DND-41 (cell line): ENCODE measurements at regions not wholly inside any gene's neighbourhood (a gene's known extent, or its start where the extent isn't known, plus 50 kb on each side); places are given as distances from the start of the nearest gene placed in this dataset.

Experiments used
- ATAC-seq: fragments of 200-7000 bp; cut with Tn5 transposase; 3 replicates; pipeline ENCODE4 v1.9.1; 2021; ENCODE audit warnings: low read depth; ENCODE audit not compliant: insufficient read depth
- DNase-seq: peaks from one replicate; pipeline ENCODE4 v3.0.0-alpha.2; 2020
- H2AFZ ChIP-seq: 2 replicates; pipeline ENCODE4 v1.6.0; 2012; ENCODE audit warnings: low read depth, low read length
- H3K27ac ChIP-seq: 2 replicates; pipeline ENCODE4 v1.5.1; 2012; ENCODE audit warnings: low read length, inconsistent platforms
- H3K27me3 ChIP-seq: fragments of 200-600 bp; sonication (generic); 2 replicates; pipeline ENCODE4 v1.6.0; 2012; ENCODE audit warnings: low read length, mild to moderate bottlenecking, inconsistent platforms; ENCODE audit not compliant: insufficient read depth, poor library complexity
- H3K36me3 ChIP-seq: 2 replicates; pipeline ENCODE4 v1.5.1; 2012; ENCODE audit warnings: low read length, inconsistent platforms; ENCODE audit not compliant: insufficient read depth
- H3K4me1 ChIP-seq: 2 replicates; pipeline ENCODE4 v1.5.1; 2012; ENCODE audit warnings: mild to moderate bottlenecking, low read length; ENCODE audit not compliant: insufficient read depth
- H3K4me2 ChIP-seq: 2 replicates; pipeline ENCODE4 v1.6.0; 2012; ENCODE audit warnings: mild to moderate bottlenecking, moderate library complexity, low read length, inconsistent platforms; ENCODE audit not compliant: insufficient read depth
- H3K4me3 ChIP-seq, 2 experiments: fragments of 200-600 bp in 1 of 2; shearing (Covaris generic) in 1 of 2; 2 replicates each; pipeline ENCODE4 v1.5.1; 2012 to 2016; ENCODE audit warnings: inconsistent platforms in 2 of 2, low read length in 2 of 2, mild to moderate bottlenecking in 2 of 2, low read depth in 1 of 2, moderate library complexity in 1 of 2
- H3K79me2 ChIP-seq: 2 replicates; pipeline ENCODE4 v1.6.0; 2012; ENCODE audit warnings: low read length, inconsistent platforms; ENCODE audit not compliant: insufficient read depth
- H3K9ac ChIP-seq: 2 replicates; pipeline ENCODE4 v1.6.0; 2012; ENCODE audit warnings: low read depth, mild to moderate bottlenecking, inconsistent platforms, low read length, moderate library complexity
- H3K9me3 ChIP-seq: 2 replicates; pipeline ENCODE4 v1.5.1; 2012; ENCODE audit warnings: low read length, moderate library complexity, mild to moderate bottlenecking, inconsistent platforms; ENCODE audit not compliant: insufficient read depth, severe bottlenecking
- H4K20me1 ChIP-seq: 2 replicates; pipeline ENCODE4 v1.6.0; 2012; ENCODE audit warnings: low read length; ENCODE audit not compliant: insufficient read depth
- EZH2 ChIP-seq: IDR thresholded peaks from 3 replicates; pipeline ENCODE4 v1.6.1; 2012; ENCODE audit warnings: borderline replicate concordance, low read depth, mild to moderate bottlenecking, moderate library complexity, low read length, inconsistent platforms; ENCODE audit not compliant: severe bottlenecking
- TF ChIP-seq, protein P1 (sequence below): IDR thresholded peaks from 2 replicates; pipeline ENCODE4 v1.5.1; 2012; ENCODE audit warnings: borderline replicate concordance, low read length, moderate library complexity, mild to moderate bottlenecking; ENCODE audit not compliant: poor library complexity, severe bottlenecking; ENCODE audit errors: extremely low read depth

DNA sequence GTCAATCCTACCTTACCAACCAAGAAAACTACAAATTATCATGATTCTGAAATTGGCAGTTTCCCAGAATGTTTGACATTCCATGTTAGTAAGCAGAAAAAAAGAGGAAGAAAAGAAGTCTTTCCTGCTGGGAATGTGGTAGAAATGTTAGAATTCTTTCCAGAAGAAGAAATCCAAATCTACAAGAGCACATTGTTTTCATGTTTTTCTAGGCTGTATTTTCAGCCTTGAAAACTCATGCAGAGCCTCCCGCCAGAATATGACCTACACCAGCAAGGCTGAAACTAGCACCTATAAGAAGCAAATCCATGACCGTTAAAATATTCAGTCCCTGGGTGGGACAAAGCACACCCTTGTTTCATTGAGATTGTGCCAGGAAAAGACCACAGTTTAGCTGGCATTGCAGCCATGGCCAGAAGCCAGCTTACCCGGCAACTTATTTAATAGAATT, 259.4 kb downstream of the GJA1 start:
- H3K9me3 ChIP-seq = no peaks in the 10 kb centered on the region
- no peak overlapping the region for H3K4me3 ChIP-seq
- no peak overlapping the region for H2AFZ ChIP-seq
- DNase-seq (no peak), ATAC-seq (no peak)
- TF ChIP-seq EZH2 = no peak
- TF ChIP-seq, protein P1, sequence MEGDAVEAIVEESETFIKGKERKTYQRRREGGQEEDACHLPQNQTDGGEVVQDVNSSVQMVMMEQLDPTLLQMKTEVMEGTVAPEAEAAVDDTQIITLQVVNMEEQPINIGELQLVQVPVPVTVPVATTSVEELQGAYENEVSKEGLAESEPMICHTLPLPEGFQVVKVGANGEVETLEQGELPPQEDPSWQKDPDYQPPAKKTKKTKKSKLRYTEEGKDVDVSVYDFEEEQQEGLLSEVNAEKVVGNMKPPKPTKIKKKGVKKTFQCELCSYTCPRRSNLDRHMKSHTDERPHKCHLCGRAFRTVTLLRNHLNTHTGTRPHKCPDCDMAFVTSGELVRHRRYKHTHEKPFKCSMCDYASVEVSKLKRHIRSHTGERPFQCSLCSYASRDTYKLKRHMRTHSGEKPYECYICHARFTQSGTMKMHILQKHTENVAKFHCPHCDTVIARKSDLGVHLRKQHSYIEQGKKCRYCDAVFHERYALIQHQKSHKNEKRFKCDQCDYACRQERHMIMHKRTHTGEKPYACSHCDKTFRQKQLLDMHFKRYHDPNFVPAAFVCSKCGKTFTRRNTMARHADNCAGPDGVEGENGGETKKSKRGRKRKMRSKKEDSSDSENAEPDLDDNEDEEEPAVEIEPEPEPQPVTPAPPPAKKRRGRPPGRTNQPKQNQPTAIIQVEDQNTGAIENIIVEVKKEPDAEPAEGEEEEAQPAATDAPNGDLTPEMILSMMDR = no peak
- H3K9ac ChIP-seq = no peak overlapping the region
- H3K4me1 ChIP-seq = peaks cover 4% of the 10 kb centered on the region
- H3K36me3 ChIP-seq = no peaks in the 10 kb centered on the region
- no peak overlapping the region for H3K4me2 ChIP-seq
- H3K27ac ChIP-seq = no peak overlapping the region
- H3K27me3 ChIP-seq = no peaks in the 10 kb centered on the region
- no peaks in the 10 kb centered on the region for H4K20me1 ChIP-seq
- no peaks in the 10 kb centered on the region for H3K79me2 ChIP-seq

DNA sequence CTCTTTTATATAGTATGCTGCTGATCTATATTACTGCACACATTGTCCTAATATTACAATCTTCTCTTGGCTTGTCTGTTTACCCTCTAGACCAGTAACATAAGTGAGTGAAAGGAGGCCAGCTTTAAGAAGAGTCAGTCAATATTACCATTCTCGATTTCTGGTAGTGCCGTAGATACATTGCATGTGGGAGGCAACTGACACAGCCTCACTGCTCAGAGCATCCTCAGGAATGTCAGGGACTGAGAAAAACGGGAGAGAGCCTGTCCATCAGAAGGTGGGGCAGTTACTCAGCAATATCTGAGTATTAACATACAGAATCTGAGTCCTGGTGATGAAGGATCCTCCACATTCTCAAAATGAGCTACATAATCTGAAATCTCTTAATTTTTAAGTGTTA, 259.9 kb downstream of the GJA1 start:
- Histone ChIP-seq H3K79me2 (no peaks in the 10 kb centered on the region), H2AFZ (no peak overlapping the region), H3K9me3 (no peaks in the 10 kb centered on the region), H3K4me3 (no peak overlapping the region), H3K36me3 (no peaks in the 10 kb centered on the region), H3K4me1 (no peaks in the 10 kb centered on the region), H3K4me2 (no peak overlapping the region), H3K9ac (no peak overlapping the region), H4K20me1 (no peaks in the 10 kb centered on the region), H3K27me3 (no peaks in the 10 kb centered on the region), H3K27ac (no peak overlapping the region)
- DNase-seq (no peak), ATAC-seq (no peak)
- no peak for TF ChIP-seq EZH2
- TF ChIP-seq, protein P1 = no peak

DNA sequence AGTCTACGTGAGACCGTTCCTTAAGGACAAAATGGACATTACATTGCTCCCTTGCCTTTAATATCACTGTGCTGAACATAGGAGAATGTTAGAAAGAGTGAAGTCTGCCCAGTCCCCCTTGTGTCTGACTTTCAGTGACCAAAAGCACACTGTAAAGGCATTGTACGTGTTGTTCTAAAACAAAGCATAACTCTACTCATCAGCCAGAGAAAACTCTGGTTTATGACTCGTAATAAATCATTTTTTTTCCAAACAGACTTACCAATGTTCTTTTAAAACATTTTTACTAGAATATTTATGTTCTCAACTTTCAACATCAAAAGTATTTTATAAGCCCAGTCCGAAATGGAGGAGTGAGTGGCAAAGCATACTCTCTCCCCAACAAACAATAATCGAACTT, 262.5 kb downstream of the GJA1 start:
- no peaks in the 10 kb centered on the region for H3K79me2 ChIP-seq
- no peak overlapping the region for H3K4me2 ChIP-seq
- no peak for ATAC-seq

More for the DNA sequence above, 262.5 kb downstream of the GJA1 start:
- TF ChIP-seq, protein P1 = no peak
- no peak for TF ChIP-seq EZH2
- Histone ChIP-seq H3K4me3 (no peak overlapping the region), H3K36me3 (no peaks in the 10 kb centered on the region), H3K27ac (no peak overlapping the region), H3K4me1 (no peaks in the 10 kb centered on the region), H3K27me3 (no peaks in the 10 kb centered on the region), H4K20me1 (no peaks in the 10 kb centered on the region), H3K9ac (no peak overlapping the region), H3K9me3 (no peaks in the 10 kb centered on the region), H2AFZ (no peak overlapping the region)
- no peak for DNase-seq
